C4-2B (cell line): ENCODE measurements at regions not wholly inside any gene's neighbourhood (a gene's known extent, or its start where the extent isn't known, plus 50 kb on each side); places are given as distances from the start of the nearest gene placed in this dataset.

Experiments
- CTCF ChIP-seq: fragments of 450-650 bp; conservative IDR thresholded peaks from 2 replicates; pipeline ENCODE4 v1.5.1; 2017; ENCODE audit warnings: mild to moderate bottlenecking
- ZFX ChIP-seq: fragments of 450-650 bp; IDR thresholded peaks from 2 replicates; pipeline ENCODE4 v1.6.1; 2017

GRCh38 chr7:9407816-9408215, 974.4 kb downstream of the NXPH1 start:
- TF ChIP-seq CTCF = no peak
- no peak for TF ChIP-seq ZFX
